HuH-7.5 (cell line): ENCODE measurements at regions not wholly inside any gene's neighbourhood (a gene's known extent, or its start where the extent isn't known, plus 50 kb on each side); places are given as distances from the start of the nearest gene placed in this dataset.

Experiments used
- DNase-seq: peaks from one replicate; pipeline ENCODE4 v3.0.0; 2011; ENCODE audit warnings: low spot score

DNA sequence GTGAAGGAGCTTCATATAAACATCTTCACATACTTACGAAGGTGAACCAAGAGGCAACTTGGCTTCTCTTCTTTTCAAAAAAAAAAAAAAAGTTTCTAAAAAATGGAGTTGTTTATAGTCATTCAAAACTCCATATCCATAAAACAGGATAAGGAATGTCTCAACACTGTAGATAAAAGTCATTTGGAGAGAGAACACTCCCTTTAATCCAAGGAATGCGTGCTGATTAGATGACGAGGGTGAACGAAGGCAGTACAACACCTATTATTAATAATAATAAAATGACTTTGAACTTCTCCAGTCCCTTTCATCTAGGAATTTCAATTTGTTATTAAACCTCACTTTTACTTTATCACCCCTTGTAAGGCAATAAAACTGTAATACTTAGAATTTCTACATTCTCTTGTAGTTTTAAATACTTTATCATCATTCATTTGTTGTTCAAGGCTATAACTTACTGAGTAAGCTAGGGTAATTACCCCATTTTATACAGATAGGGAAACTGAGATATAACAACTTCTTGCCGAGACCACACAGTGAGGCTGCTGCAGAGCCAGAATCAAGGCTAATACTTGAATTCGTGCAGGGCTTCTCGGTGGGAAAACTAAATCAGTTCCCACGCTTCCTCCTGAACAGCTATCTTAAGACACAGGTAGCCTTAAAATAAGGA lies 377.1 kb downstream of the EFNA5 start:
- DNase-seq: no peak

- DNase-seq: no peak
These were observed 378.9 kb downstream of the EFNA5 start for GRCh38 chr5:107291866-107292265.

- DNase-seq: no peak
These were observed 379.8 kb downstream of the EFNA5 start for GRCh38 chr5:107290780-107291398.

DNA sequence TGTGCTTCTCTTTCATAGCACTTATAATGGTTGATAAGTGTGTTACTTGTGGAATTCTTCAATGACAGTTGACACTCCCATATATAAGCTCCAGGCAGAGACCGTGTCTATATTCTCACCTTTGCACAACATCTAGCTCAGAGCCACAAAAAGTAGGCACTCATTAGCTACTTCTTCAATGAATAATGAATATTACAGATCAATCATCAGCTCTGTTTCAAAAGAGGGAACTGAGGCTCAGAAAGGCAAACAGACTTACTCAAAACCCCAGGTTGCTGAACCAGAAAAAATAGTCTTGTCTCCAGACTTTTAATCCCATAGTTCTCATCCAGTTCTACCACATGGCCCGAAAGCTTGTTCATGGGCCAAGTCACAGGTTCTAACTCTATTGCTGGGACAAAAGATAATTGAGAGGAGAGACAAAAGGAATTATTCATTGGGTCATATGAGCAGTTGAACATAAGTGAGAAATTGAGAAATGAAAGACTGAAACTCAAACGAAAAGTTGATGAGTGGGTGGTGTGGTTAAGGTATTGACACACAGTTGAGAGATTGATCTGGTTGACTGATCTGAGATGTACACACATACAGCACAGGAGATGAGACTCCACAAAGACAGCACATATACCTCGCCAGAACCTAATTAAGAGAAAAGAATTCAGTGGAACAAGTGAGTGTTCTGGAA lies 381.6 kb downstream of the EFNA5 start:
- DNase-seq: no peak

DNA sequence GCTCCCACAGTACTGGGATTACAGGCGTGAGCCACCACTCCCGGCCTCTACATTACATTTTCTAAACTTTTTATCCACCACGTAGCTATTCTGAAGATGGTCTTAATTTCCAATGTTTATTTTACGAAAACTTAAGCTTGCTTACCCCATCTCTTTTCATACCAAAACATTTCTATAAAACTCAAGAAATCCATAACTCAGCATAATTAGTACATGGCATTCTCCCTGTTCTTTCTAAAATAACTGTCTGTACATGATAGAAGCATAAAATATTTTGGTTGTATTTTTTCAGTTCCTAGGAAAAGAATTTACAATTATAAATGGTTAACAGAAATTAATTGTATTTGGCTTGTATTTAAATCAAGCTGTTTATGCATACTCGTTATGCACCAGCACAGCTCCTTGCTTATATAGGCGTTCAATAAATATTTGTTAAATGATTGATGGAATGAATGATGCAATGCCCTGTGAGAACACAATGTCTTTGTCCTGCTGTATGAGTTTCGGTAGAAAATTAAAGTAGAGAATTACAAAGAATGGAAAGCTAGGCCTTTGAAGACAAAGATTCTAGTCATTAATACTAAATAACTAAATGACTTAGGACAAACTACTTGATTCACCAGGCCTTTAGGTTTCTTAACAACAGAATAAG lies 384.2 kb downstream of the EFNA5 start:
- DNase-seq: no peak

GRCh38 chr5:107285772-107286171 lies 385.0 kb downstream of the EFNA5 start:
- DNase-seq: no peak

GRCh38 chr5:107284822-107285525 lies 385.8 kb downstream of the EFNA5 start:
- DNase-seq: no peak

DNA sequence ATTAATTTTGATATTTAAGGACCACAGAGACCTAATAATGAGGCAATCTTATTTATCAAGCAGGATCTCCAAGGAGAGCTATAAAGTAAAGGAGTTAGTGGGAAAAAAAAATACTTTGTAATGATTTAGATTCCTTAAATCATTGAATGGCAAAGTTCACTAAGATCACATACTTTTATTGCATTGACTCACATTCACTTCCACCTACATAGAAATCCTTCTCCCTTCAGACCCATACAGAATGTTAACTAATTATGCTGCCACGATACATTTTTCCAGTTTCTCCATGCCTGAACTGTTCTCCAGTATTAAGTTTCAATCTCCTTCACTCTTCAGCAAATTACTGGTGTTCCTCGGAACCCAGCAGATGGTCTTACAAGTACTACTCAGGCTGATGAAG lies 388.7 kb downstream of the EFNA5 start:
- DNase-seq: no peak

DNA sequence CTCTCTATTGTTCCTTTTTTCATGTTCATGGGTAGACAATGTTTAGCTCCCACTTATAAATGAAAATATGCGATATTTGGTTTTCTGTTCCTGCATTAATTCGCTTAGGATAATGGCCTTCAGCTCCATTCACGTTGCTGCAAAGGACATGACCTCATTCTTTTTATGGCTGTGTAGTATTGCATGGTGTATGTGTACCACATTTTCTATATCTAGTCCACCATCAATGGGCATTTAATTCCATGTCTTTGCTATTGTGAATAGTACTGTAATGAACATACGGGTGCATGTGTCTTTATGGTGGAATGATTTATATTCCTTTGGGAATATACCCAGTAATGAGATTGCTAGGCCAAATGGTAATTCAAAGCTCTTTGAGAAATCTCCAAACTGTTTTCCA lies 392.0 kb downstream of the EFNA5 start:
- DNase-seq: no peak

DNA sequence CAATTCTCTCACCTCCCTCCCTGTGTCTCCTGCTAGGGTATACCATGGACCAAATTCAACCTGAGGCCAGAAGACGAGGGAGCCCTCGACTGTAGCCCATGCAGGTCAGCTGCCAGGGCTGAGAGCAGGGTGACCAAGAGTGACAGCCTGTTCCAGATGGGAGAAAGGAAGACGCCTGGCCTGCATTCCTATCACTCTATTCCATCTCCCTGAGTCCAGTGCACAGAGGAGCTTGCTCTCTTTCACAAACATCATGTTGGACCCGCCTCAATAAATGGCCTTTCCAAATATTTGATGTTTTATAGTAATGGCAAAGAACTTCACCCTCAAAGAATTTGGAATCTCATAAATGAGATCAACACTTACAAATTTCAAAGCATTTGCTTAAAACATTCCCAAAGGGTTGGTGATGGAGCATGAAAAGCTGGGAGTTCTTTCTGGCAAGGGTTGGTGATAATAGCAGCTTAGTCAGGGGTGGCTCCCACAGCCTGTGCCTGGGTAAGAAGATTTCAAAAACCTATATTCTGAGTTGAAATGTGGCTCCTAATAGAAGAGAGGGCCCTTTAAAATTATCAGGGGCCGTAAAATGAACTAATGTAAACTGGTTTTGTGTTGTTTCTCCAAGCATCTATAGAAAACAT lies 393.1 kb downstream of the EFNA5 start:
- no peak for DNase-seq

- no peak for DNase-seq
These were observed 395.4 kb downstream of the EFNA5 start for GRCh38 chr5:107275333-107275732.

DNA sequence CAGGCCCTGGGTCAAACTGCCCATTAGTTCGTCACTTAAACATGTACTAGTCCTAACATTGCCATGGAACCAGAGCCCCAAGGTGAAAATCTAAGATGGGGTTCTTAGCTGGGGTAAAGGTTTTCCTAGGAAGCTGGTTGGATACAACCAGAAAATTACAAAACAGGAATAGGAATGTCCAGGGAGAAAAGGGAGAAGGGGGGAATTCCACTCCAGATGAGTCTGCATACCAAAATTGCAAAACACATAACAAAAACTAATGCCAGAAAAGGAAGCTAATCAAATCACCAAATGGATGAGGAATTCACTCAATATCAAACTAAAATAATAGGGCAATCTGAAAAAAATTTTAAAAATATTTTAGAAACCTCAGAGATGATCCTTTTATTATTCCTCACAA lies 396.2 kb downstream of the EFNA5 start:
- no peak for DNase-seq

DNA sequence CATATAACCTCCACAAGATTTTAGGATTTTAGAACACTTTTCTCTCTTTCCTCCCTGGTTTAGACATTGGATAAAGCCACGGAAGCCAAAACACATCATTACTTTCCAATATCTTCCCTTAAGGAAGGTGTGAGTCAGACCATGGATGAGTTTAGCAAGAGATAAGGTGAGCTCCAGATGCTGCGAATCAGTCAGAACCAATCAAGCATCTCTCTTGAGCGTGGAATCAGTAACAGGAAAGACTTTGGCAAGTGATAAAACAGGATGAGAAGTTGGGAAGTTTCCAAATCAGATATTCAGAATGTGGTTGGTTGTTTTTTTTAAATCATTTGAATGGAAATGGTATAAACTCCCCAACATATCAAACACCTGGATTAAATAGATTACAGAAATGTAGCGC lies 397.8 kb downstream of the EFNA5 start:
- no peak for DNase-seq

- no peak for DNase-seq
These were observed 398.2 kb downstream of the EFNA5 start for GRCh38 chr5:107272509-107272908.

DNA sequence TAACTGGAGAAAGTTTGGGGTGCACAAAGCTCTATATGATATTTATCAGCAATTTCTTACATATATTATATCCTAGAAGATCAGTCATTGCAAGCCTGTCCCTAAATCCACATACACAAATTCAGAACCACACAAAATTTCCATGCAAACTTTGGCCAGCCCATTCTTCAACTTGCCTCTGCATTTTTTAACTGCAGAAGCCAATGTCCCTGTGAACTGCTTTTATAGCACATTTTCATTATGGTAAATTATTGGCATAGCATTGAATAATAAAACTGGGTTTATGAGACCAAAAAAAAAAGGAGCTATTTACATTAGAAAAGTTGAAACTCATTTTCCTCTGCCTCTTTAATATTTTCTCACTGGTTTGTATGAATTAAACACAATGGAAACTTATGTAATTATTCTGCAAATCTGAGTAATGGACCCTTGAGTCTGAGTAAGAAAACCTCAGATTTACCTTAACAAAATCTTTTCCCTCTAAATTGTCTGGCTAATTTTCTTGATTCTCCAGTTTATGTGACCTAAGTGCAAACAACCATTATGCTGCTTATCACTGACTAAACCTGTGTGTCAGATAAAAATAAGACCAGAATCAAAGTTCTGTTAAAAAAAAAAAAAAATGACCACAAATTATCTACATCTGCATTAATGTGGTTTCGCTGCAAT lies 398.9 kb downstream of the EFNA5 start:
- DNase-seq: no peak

GRCh38 chr5:107270561-107270960 lies 400.2 kb downstream of the EFNA5 start:
- no peak for DNase-seq

- no peak for DNase-seq
These were observed 401.1 kb downstream of the EFNA5 start for GRCh38 chr5:107269678-107270077.

- DNase-seq: no peak
These were observed 401.5 kb downstream of the EFNA5 start for GRCh38 chr5:107269256-107269655.

DNA sequence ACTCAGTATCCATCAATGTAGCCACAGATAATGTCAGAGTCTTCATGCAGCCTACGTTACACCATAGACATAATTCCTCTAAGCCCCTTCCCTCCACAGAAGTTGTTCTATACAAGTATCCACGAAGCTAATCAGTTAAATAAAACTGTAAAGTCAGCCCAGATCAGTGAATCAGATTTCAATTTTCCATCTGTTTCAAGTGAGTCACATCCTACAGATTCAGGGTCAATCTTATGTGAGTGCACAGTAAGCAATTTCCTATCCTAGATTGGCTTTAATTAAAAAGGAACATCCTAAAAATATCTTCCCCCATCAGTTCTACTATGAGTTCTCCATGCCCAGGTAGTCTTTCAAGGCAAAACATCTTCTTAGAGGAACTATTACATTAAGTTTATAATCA lies 402.5 kb downstream of the EFNA5 start:
- DNase-seq: no peak

GRCh38 chr5:107266100-107266499 lies 404.6 kb downstream of the EFNA5 start:
- DNase-seq: no peak

GRCh38 chr5:107265193-107265592 lies 405.5 kb downstream of the EFNA5 start:
- no peak for DNase-seq
